ENCODE measurements at regions not wholly inside any gene's neighbourhood (a gene's known extent, or its start where the extent isn't known, plus 50 kb on each side); places are given as distances from the start of the nearest gene placed in this dataset.

- no peak for DNase-seq (ENCODE audit: low read depth, low spot score)
Observed at GRCh38 chr2:156647377-156648010, 211.3 kb downstream of the GPD2 start.

DNA sequence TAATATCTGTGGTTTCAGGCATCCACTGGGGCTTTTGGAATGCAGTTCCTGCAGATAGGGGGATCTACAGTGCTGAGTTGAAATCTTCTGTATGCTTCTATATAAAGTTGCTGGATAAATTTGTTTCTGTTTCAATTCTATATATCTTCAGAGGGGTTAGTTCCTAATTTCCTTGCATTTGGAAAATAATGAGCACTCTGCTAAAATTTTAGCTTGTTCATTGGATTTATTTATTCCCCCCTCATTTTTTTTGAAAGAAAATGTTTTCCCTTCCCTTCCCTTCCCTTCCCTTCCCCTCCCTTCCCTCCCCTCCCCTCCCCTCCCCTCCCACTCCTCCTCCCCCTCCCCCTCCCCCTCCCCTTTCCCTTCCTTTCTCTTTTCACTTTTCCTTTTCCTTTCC lies 212.3 kb downstream of the GPD2 start:
- no peak for DNase-seq (ENCODE audit: low read depth, low spot score)
- no peak overlapping the region for H3K4me3 ChIP-seq (ENCODE audit: low read length)

More at GRCh38 chr2:156647377-156648010, 211.3 kb downstream of the GPD2 start:
- no peak overlapping the region for H3K4me3 ChIP-seq (ENCODE audit: low read length)

GRCh38 chr2:156649596-156649995 lies 213.4 kb downstream of the GPD2 start:
- no peak overlapping the region for H3K4me3 ChIP-seq (ENCODE audit: low read length)
- DNase-seq (ENCODE audit: low read depth, low spot score): no peak

DNA sequence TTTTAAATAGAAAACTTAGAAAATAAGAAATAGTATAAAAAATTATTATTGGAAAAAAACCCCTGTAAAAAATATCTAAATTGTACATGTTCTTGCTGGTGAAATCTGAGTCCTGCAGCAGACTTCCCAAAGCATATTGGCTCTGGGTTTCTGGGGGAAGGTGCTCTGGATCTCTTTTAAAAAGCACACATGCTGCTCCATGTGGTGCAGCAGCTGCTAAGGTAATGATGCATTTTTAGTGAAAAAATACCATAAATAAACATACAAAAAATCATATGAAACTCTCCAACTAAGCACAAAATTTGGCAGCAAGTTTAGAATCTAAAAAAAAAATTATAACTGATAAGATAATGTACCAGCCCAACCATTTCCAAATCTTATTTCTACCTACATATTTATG lies 216.5 kb downstream of the GPD2 start:
- DNase-seq (ENCODE audit: low read depth, low spot score): no peak
- H3K4me3 ChIP-seq (ENCODE audit: low read length): no peak overlapping the region

GRCh38 chr2:156653675-156654074 lies 217.5 kb downstream of the GPD2 start:
- DNase-seq (ENCODE audit: low read depth, low spot score): no peak

GRCh38 chr2:156657809-156658208 lies 221.6 kb downstream of the GPD2 start:
- DNase-seq (ENCODE audit: low read depth, low spot score): no peak
- H3K4me3 ChIP-seq (ENCODE audit: low read length): no peak overlapping the region

More at GRCh38 chr2:156653675-156654074, 217.5 kb downstream of the GPD2 start:
- no peak overlapping the region for H3K4me3 ChIP-seq (ENCODE audit: low read length)

DNA sequence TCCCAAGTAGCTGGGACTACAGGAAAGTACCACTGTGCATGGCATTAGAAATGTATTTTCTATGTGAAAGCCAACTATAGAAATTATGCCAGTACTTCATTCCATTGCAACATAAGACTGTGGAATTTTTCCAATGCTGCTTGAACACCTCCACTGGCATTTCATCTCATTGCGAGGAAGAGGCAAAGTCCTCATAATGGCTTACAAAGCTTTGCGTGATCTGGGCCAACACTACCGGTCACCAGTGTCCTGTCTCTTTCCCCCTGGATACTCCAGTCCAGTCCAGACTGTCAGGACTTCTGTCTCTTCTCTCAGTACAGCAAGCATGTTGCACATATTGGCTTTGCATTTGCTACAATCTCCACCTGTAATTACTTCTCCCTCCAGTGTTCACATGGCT lies 223.5 kb downstream of the GPD2 start:
- no peak for DNase-seq (ENCODE audit: low read depth, low spot score)
- no peak overlapping the region for H3K4me3 ChIP-seq (ENCODE audit: low read length)

DNA sequence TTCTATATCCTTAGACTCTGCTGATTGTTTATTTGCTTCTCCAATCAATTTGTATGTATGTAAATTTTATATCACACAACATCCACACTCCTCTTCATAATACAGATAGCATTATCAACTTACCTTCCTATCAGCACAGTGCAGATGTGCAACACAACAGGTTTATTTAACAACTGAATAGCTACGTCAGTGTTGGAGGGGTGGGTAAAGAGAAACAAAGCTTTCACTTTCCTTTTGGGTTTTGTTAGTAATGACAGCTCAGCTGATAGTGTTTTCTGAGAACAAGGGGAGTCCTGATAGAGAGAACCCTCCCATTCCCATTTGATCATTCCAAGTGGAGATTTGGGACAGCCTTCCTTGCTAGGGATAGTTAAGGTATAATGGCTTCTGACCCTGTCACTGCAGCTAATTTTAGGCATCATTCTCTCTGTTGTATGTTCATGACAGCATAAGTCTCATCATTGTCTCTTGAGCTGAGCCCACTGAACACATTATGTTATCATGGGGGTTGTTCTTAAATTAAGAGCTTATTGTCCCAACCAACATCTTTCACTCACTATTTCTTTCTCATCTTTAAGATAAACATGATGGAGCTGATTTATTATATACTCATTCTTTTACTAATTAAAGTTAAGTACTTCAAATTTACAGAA lies 227.7 kb downstream of the GPD2 start:
- no peak for DNase-seq (ENCODE audit: low read depth, low spot score)
- no peak overlapping the region for H3K4me3 ChIP-seq (ENCODE audit: low read length)

GRCh38 chr2:156666130-156666785 lies 230.1 kb downstream of the GPD2 start:
- no peak for DNase-seq (ENCODE audit: low read depth, low spot score)
- H3K4me3 ChIP-seq (ENCODE audit: low read length): no peak overlapping the region

GRCh38 chr2:156670104-156670503 lies 233.9 kb downstream of the GPD2 start:
- no peak for DNase-seq (ENCODE audit: low read depth, low spot score)
- H3K4me3 ChIP-seq (ENCODE audit: low read length): no peak overlapping the region

DNA sequence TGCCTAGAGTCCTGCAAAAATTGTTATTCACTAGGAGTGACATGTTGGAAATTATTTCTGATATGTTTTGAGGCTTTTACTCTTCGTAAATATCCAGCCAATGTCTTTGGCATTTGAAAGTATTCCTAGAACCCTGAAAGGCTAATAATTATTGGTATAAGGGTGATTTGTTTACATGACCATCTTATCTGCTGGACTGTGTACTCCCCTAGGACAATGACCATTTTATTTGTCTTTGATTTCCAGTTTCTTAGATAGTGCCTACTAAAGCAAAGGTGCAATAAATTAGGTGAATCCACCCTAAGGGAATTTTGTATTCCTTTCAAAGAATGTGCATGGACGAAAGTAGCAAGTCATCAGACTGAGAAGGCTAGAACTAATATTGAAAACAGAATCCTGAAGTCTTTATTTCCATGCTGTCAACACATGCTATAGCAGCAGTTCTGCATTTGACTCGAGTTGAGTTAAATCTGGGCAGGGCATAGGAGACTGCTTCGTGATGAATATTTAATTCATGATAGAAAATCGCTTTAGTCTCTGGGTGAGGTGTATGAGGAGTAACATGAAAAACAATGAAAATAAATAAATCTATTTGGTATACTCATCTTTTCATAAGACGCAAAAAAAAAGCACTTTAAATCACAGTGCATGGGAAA lies 235.7 kb downstream of the GPD2 start:
- no peak for DNase-seq (ENCODE audit: low read depth, low spot score)
- H3K4me3 ChIP-seq (ENCODE audit: low read length): no peak overlapping the region

GRCh38 chr2:156672556-156673332 lies 236.6 kb downstream of the GPD2 start:
- DNase-seq (ENCODE audit: low read depth, low spot score): no peak
- no peak overlapping the region for H3K4me3 ChIP-seq (ENCODE audit: low read length)

DNA sequence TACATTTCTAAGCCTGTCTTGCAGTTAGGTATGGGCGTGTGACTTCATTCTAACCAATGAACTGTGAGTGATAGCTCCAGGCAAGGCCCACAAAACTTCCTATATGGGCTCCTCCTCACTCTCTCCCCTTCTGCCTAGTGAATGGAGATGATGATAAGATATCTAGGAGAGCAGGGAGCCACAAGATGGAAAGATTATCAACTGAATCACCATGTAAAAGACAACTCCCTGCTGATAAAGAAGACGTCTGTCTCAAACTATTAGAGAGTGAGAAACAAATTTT lies 237.1 kb downstream of the GPD2 start:
- H3K4me3 ChIP-seq (ENCODE audit: low read length): no peak overlapping the region
- no peak for DNase-seq (ENCODE audit: low read depth, low spot score)

DNA sequence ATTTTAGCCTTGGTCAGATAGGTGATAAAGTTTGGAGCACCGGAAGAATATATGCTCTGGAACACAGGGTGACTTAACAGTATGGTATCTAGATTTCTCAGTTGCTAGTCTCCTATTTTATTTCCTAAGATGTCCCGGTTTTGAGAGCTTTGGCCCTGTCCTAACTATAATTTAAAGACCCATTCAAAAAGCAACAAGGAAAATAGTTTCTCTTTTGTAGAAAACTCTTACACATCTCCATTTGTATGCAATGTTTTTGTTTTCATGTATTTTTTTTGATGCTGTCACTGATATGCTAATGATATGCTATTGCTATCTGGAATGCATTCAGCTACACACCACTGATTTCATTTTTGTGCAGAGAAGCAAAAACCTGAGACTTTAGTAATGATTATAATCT lies 237.8 kb downstream of the GPD2 start:
- DNase-seq (ENCODE audit: low read depth, low spot score): no peak

GRCh38 chr2:156675896-156676295 lies 239.7 kb downstream of the GPD2 start:
- no peak for DNase-seq (ENCODE audit: low read depth, low spot score)

More for the DNA sequence above, 237.8 kb downstream of the GPD2 start:
- H3K4me3 ChIP-seq (ENCODE audit: low read length): no peak overlapping the region

DNA sequence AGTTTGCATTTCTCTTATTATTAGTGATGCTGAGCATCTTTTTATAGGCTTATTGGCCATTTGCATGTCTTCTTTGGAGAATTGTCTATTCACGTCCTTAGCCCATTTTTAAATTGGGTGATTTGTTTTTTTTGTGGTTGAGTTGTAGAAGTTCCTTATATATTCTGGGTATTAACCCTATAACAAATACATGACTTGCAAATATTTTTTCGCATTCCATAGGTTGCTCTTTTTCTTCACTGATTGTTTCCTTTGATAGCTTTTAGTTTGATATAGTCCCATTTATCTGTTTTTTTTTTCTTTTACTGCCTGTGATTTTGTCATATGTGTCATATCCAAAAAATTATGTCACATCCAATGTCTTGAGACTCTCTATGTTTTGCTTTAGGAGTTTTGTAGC lies 243.6 kb downstream of the GPD2 start:
- no peak for DNase-seq (ENCODE audit: low read depth, low spot score)
- no peak overlapping the region for H3K4me3 ChIP-seq (ENCODE audit: low read length)

More at GRCh38 chr2:156675896-156676295, 239.7 kb downstream of the GPD2 start:
- no peak overlapping the region for H3K4me3 ChIP-seq (ENCODE audit: low read length)

DNA sequence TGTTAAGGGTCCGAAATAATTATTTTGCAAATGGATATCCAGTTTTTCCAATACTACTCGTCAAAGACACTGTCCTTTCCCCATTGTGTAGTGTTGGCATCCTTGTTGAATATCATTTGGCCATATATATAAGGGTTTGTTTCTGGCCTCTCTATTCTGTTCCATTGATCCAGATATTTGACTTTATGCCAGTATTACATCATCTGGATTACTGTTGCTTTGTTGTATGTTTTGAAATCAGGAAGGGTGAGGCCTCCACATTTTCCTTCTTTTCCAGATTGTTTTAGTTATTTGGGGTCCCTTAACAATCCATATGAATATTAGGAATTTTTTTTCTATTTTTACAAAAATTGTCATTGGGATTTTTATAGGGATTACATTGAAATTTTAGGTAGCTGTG lies 244.1 kb downstream of the GPD2 start:
- DNase-seq (ENCODE audit: low read depth, low spot score): no peak
- H3K4me3 ChIP-seq (ENCODE audit: low read length): no peak overlapping the region

DNA sequence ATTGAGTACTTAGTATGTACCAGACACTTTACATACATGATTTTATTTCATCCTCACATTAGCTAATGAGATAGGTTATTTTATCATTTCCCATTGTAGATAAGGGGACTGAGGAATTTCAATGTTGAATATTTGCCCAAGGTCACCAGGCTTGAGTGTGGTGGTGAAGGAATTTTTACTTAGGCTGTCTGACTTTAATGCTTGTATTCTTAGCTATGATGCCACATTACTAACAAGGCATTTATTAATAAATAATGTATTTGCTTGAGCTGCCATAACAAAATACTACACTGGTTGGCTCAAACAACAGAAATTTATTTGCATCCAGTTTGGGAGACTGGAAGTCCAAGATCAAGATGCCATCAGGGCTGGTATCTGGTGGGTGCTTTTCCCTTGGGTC lies 250.9 kb downstream of the GPD2 start:
- DNase-seq (ENCODE audit: low read depth, low spot score): no peak
- no peak overlapping the region for H3K4me3 ChIP-seq (ENCODE audit: low read length)

DNA sequence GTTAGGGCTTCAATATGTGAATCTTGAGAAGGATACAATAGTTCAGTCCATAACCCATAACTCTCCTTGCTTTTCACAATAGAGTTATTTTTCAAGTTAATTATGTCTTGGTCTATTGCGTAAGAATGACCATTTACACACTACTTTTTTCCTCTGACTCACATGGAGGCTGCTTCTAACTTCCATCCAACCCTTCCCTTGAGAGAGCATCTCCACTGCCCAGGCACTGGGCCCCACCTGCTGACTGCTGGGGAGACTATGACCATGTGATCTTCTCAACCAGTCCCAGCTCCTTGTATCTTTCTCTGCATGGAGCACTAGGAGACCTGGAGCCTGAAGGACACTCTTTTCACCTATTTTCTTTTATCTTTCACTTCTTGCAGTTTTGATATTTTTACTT lies 251.5 kb downstream of the GPD2 start:
- no peak for DNase-seq (ENCODE audit: low read depth, low spot score)
- H3K4me3 ChIP-seq (ENCODE audit: low read length): no peak overlapping the region

DNA sequence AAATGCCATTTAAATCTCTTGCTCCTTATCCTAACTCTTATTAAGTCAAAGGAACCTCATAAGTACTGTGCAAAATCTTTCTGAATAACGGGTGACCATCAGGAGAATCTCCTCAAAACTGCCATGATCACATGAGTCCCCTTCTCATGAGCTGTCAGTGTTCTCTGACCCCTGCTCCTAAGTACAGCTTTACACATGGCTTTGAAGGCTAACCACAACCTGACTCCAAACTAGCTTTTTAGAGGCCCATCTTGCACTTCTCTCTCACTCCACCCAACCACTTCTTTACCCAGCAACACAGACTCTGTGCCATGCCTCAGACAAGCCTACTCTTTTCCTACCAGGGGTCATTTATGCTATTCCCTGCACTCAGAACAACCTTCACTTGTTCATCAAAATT lies 253.8 kb downstream of the GPD2 start:
- no peak for DNase-seq (ENCODE audit: low read depth, low spot score)
- no peak overlapping the region for H3K4me3 ChIP-seq (ENCODE audit: low read length)

All from Jurkat, Clone E6-1 (cell line).